Activated CD8-positive, alpha-beta memory T cell treated with anti-CD3 and anti-CD28 coated beads, Interleukin-2, amount 10 ng/mL, durations not matched to agents 7 days and 5 days (primary cell): ENCODE measurements at regions not wholly inside any gene's neighbourhood (a gene's known extent, or its start where the extent isn't known, plus 50 kb on each side); places are given as distances from the start of the nearest gene placed in this dataset.
"Not testable (repeated sequence)": the region's sequence is repeated elsewhere in the genome, so short reads cannot be mapped to it uniquely, and the experiment has no call there.

ENCODE experiments used
- ATAC-seq: fragments of 150-1000 bp; cut with Tn5 transposase; one replicate; pipeline ENCODE4 v1.10.0; 2021; ENCODE audit warnings: moderate library complexity
- CTCF ChIA-PET: fragments of 350-600 bp; sonication (Branson Sonifier 250); formaldehyde crosslinking; loops from one replicate; lab custom pipeline; 2021; ENCODE audit warnings: antibody characterized with exemption; lab: Charles Lee
- DNase-seq: peaks from one replicate; pipeline ENCODE4 v3.0.0-alpha.2; 2020
- H3K27ac Mint-ChIP-seq: one replicate; pipeline ENCODE4 v1.8.0; 2021; ENCODE audit warnings: mild to moderate bottlenecking, mixed read lengths
- H3K27me3 Mint-ChIP-seq: one replicate; pipeline ENCODE4 v1.8.0; 2021; ENCODE audit warnings: mixed read lengths
- H3K36me3 Mint-ChIP-seq: one replicate; pipeline ENCODE4 v1.8.0; 2021; ENCODE audit warnings: mild to moderate bottlenecking, mixed read lengths
- H3K4me1 Mint-ChIP-seq: one replicate; pipeline ENCODE4 v1.8.0; 2021; ENCODE audit warnings: mixed read lengths
- H3K4me3 Mint-ChIP-seq: one replicate; pipeline ENCODE4 v1.8.0; 2021; ENCODE audit warnings: mild to moderate bottlenecking, moderate library complexity, mixed read lengths
- H3K9me3 Mint-ChIP-seq: one replicate; pipeline ENCODE4 v1.8.0; 2022; ENCODE audit warnings: low read depth, mixed read lengths

DNA sequence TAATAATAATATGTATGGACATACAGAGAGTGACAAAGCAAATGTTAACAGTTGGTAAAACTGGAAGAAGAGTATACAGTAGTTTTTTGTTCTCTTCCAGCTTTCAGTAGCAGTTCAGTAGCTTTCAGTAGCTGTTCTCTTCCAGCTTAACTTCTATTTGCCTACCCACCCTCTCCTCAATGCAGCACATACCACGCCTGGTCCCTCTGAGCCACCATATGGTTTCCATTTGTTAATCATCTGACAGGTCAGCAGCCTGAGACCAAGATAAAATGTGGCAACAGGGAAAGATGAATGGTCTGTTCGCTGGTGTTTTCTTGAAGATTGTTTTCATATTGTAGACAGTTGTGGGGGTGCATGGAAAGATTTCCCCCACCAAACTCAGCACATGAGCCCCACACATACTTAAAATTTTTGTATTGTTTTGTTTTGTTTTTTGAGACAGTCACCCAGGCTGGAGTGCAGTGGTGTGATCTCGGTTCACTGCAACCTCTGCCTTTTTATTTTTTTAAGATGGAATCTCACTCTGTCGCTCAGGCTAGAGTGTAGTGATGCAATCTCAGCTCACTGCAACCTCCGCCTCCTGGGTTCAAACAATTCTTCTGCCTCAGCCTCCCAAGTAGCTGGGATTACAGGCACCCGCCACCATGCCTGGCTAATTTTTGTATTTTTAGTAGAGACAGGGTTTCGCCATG lies 56.8 kb downstream of the ATP6V0E2 start:
- CTCF ChIA-PET, H3K4me3 Mint-ChIP-seq, H3K36me3 Mint-ChIP-seq, H3K27me3 Mint-ChIP-seq, DNase-seq, H3K4me1 Mint-ChIP-seq, H3K9me3 Mint-ChIP-seq, H3K27ac Mint-ChIP-seq, ATAC-seq: not testable (repeated sequence)

- DNase-seq, ATAC-seq, H3K27ac Mint-ChIP-seq, CTCF ChIA-PET, H3K36me3 Mint-ChIP-seq, H3K9me3 Mint-ChIP-seq, H3K27me3 Mint-ChIP-seq, H3K4me3 Mint-ChIP-seq, H3K4me1 Mint-ChIP-seq: not testable (repeated sequence)
Observed at GRCh38 chr7:149933776-149934175, 60.0 kb downstream of the ATP6V0E2 start.

- H3K9me3 Mint-ChIP-seq, CTCF ChIA-PET, H3K27me3 Mint-ChIP-seq, ATAC-seq, DNase-seq, H3K4me3 Mint-ChIP-seq, H3K36me3 Mint-ChIP-seq, H3K27ac Mint-ChIP-seq: not testable (repeated sequence)
- H3K4me1 Mint-ChIP-seq = peaks cover 11% of the 10 kb centered on the region
Observed at GRCh38 chr7:149947346-149947745, 73.6 kb downstream of the ATP6V0E2 start.

- ATAC-seq, H3K9me3 Mint-ChIP-seq, H3K27me3 Mint-ChIP-seq, H3K27ac Mint-ChIP-seq, H3K4me3 Mint-ChIP-seq, H3K36me3 Mint-ChIP-seq, DNase-seq: not testable (repeated sequence)
- H3K4me1 Mint-ChIP-seq = peaks cover 11% of the 10 kb centered on the region
- CTCF ChIA-PET = interaction anchor here (1.0 kb wide), 1 partner anchor 323 kb away, joined by 3 read pairs; no protein-coding TSS in a partner anchor
Observed at GRCh38 chr7:149948444-149948843, 74.7 kb downstream of the ATP6V0E2 start.

DNA sequence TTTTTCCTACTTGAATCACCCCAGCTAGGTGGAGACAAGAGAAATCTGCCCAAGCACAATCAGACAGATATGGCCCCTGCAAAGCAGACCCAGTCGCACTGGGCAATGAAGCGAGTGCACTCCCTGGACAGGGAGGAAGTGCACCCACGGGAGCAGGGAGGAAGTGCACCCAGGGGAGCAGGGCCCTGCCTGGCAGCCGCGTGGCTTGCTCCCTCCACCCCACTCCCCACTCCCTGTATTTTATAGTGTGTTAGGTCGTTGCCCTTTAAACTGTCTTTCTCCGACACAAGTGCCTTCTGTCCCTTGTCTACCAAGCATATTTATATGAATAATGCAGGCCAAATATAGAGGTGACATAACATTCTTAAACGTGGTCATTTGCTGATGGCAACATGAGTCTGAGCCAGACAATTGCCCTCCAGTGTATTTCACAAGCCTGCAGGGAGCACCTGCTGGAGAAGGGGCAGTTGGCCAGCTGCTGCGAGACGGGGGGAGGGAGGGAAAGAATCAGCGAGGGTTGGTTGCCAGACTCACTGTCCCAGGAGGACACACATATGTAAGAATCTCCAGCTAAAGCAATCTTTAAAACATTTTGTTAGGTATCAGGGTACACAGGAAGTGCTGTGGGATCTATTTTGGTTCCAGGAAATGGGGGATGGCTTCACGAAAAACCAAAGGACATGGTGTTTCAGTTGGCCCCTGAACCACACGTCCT lies 76.3 kb downstream of the ATP6V0E2 start:
- H3K36me3 Mint-ChIP-seq, H3K27me3 Mint-ChIP-seq, CTCF ChIA-PET, H3K4me3 Mint-ChIP-seq, H3K9me3 Mint-ChIP-seq: not testable (repeated sequence)
- peak overlapping the region; percentile 84 for H3K27ac Mint-ChIP-seq
- DNase-seq = peak; percentile 74
- H3K4me1 Mint-ChIP-seq = peaks cover 13% of the 10 kb centered on the region
- peak; percentile 78 for ATAC-seq

GRCh38 chr7:149950578-149950924 lies 76.8 kb downstream of the ATP6V0E2 start:
- H3K4me3 Mint-ChIP-seq, H3K9me3 Mint-ChIP-seq, CTCF ChIA-PET, H3K36me3 Mint-ChIP-seq, DNase-seq, H3K27me3 Mint-ChIP-seq: not testable (repeated sequence)
- Mint-ChIP-seq H3K4me1 (peaks cover 13% of the 10 kb centered on the region), H3K27ac (peak overlapping the region; percentile 84)
- peak; percentile 64 for ATAC-seq

DNA sequence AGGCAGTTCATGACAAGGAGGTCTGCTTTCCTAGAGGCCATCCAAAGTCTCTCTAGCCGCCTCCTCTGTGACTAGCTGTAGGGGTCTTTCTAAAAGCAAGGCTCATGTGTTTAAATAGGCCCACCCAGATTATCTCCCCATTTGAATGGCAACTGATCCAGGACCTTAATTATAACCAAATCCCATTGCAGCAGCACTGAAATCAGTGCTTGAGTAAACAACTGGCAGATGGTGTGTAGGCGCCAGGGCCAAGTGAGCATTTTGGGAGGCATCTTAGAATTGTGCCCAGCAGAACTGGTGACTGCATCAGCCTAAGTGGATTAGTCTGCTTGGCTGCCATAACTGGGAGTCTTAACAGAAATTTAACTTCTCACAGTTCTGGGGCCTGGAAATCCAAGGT lies 77.8 kb downstream of the ATP6V0E2 start:
- H3K36me3 Mint-ChIP-seq, CTCF ChIA-PET, H3K4me3 Mint-ChIP-seq, H3K9me3 Mint-ChIP-seq, ATAC-seq, H3K27ac Mint-ChIP-seq, H3K27me3 Mint-ChIP-seq, DNase-seq: not testable (repeated sequence)
- peaks cover 13% of the 10 kb centered on the region for H3K4me1 Mint-ChIP-seq

- CTCF ChIA-PET, ATAC-seq, H3K27ac Mint-ChIP-seq, DNase-seq, H3K27me3 Mint-ChIP-seq, H3K4me3 Mint-ChIP-seq: not testable (repeated sequence)
- H3K9me3 Mint-ChIP-seq = peaks cover 10% of the 10 kb centered on the region
- peaks cover 27% of the 10 kb centered on the region for H3K4me1 Mint-ChIP-seq
- H3K36me3 Mint-ChIP-seq = peaks cover 18% of the 10 kb centered on the region
Observed at GRCh38 chr7:149958880-149959279, 85.1 kb downstream of the ATP6V0E2 start.

DNA sequence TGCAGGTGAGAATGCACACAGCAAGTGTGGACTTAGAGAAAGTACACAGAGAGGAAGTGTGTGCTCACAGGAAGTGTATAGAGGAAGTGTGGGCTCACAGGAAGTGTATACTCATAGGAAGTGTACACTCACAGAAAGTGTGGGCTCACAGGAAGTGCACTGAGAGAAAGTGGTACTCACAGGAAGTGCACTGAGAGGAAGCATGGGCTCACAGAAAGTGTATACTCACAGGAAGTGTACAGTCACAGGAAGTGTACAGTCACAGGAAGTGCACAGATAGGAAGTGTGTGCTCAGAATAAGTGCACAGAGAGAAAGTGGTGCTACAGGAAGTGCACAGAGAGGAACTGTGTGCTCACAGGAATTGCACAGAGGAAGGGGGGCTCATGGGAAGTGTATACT lies 87.1 kb downstream of the ATP6V0E2 start:
- peak overlapping the region; percentile 93 for H3K27ac Mint-ChIP-seq
- H3K36me3 Mint-ChIP-seq = peaks cover 18% of the 10 kb centered on the region
- peak; percentile 59 for DNase-seq
- peaks cover 25% of the 10 kb centered on the region for H3K4me1 Mint-ChIP-seq
- H3K4me3 Mint-ChIP-seq, CTCF ChIA-PET, H3K27me3 Mint-ChIP-seq: not testable (repeated sequence)
- ATAC-seq = peak; percentile 54
- H3K9me3 Mint-ChIP-seq = peaks cover 10% of the 10 kb centered on the region

- Mint-ChIP-seq H3K4me1 (peaks cover 25% of the 10 kb centered on the region), H3K27ac (peak overlapping the region; percentile 93), H3K36me3 (peaks cover 18% of the 10 kb centered on the region), H3K9me3 (peaks cover 10% of the 10 kb centered on the region)
- DNase-seq (peak; percentile 52), ATAC-seq (peak; percentile 62)
- H3K27me3 Mint-ChIP-seq, H3K4me3 Mint-ChIP-seq, CTCF ChIA-PET: not testable (repeated sequence)
Observed at GRCh38 chr7:149961878-149962277, 88.1 kb downstream of the ATP6V0E2 start.

DNA sequence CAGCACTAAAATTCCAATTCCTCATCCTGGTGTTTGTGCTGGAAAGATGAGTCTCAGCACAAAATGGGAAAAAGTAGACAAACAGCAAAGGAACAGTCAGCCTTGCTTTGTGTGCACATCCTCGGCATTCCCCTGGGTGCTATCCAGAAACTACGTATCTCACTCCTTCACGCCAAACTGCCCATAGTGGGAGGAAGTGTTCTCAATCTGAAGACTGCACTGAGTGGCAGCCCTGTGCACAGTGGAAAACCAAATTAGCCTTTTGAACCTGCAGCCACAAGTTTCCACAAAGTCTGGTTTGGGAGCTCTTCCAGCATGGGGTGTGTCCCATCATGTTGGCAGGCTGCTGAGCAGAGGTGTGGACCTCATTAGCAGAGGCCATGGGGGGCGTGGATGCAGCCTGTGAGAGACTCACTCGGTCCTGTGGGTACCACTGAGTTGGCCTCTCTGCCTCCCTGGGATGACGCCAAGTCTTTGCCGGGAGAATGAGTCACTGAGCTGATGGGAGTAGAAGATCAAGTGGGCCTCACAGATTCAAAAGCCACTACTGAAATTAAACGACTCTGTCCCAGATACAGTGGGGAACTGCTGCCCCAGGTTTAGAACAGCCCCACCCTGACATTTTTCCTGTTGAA lies 89.0 kb downstream of the ATP6V0E2 start:
- DNase-seq, H3K27me3 Mint-ChIP-seq, CTCF ChIA-PET, ATAC-seq, H3K27ac Mint-ChIP-seq, H3K4me3 Mint-ChIP-seq: not testable (repeated sequence)
- H3K4me1 Mint-ChIP-seq = peaks cover 25% of the 10 kb centered on the region
- H3K36me3 Mint-ChIP-seq = peaks cover 18% of the 10 kb centered on the region
- peaks cover 10% of the 10 kb centered on the region for H3K9me3 Mint-ChIP-seq

- CTCF ChIA-PET, ATAC-seq: not testable (repeated sequence)
Observed at GRCh38 chr7:149963985-149964384, 90.2 kb downstream of the ATP6V0E2 start.

GRCh38 chr7:149966444-149966843 lies 92.7 kb downstream of the ATP6V0E2 start:
- H3K27me3 Mint-ChIP-seq, DNase-seq, H3K9me3 Mint-ChIP-seq, H3K27ac Mint-ChIP-seq, CTCF ChIA-PET, ATAC-seq, H3K36me3 Mint-ChIP-seq, H3K4me3 Mint-ChIP-seq: not testable (repeated sequence)
- peaks cover 15% of the 10 kb centered on the region for H3K4me1 Mint-ChIP-seq

More at GRCh38 chr7:149963985-149964384, 90.2 kb downstream of the ATP6V0E2 start:
- H3K27me3 Mint-ChIP-seq, H3K27ac Mint-ChIP-seq, DNase-seq, H3K4me3 Mint-ChIP-seq: not testable (repeated sequence)
- Mint-ChIP-seq H3K4me1 (peaks cover 25% of the 10 kb centered on the region), H3K36me3 (peaks cover 16% of the 10 kb centered on the region), H3K9me3 (peaks cover 10% of the 10 kb centered on the region)
